Cardiac fibroblast (primary cell): ENCODE measurements at regions not wholly inside any gene's neighbourhood (a gene's known extent, or its start where the extent isn't known, plus 50 kb on each side); places are given as distances from the start of the nearest gene placed in this dataset.

ENCODE experiments used
- DNase-seq, 2 donors: peaks; one replicate each; pipeline versions ENCODE4 v3.0.0 to v3.0.0-alpha.2; 2010; ENCODE audit warnings: low read depth in 2 of 2
- H3K4me3 ChIP-seq, 2 donors: replicated peaks in 1 of 2; 1 replicate in 1 of 2; 2 replicates in 1 of 2; pipeline ENCODE4 v1.5.1; 2011; ENCODE audit warnings: low read depth in 2 of 2, low read length in 2 of 2, mild to moderate bottlenecking in 2 of 2, moderate library complexity in 1 of 2
- CTCF ChIP-seq: IDR thresholded peaks from one replicate; pipeline ENCODE4 v1.5.1; 2011; ENCODE audit warnings: low read depth, mild to moderate bottlenecking, low read length, inconsistent platforms

- no peak for TF ChIP-seq CTCF
- no peak for DNase-seq
- H3K4me3 ChIP-seq, result no peak overlapping the region
Measured at GRCh38 chr20:57800791-57801430, 91.1 kb upstream of the PMEPA1 start.

GRCh38 chr20:57797401-57797800, 87.6 kb upstream of the PMEPA1 start:
- no peak for DNase-seq
- TF ChIP-seq CTCF, result no peak
- H3K4me3 ChIP-seq, result no peak overlapping the region

GRCh38 chr20:57795977-57796560, 86.3 kb upstream of the PMEPA1 start:
- H3K4me3 ChIP-seq, result no peak overlapping the region
- no peak for TF ChIP-seq CTCF
- DNase-seq, result no peak

GRCh38 chr20:57795342-57795697, 85.5 kb upstream of the PMEPA1 start:
- peak; percentile 3 to 20 for DNase-seq
- no peak for TF ChIP-seq CTCF
- H3K4me3 ChIP-seq, result no peak overlapping the region

- no peak for DNase-seq
- H3K4me3 ChIP-seq, result no peak overlapping the region
- TF ChIP-seq CTCF, result no peak
Measured at GRCh38 chr20:57794600-57795341, 85.0 kb upstream of the PMEPA1 start.

- no peak overlapping the region for H3K4me3 ChIP-seq
- no peak for DNase-seq
- no peak for TF ChIP-seq CTCF
Measured at GRCh38 chr20:57794036-57794435, 84.2 kb upstream of the PMEPA1 start.
